ENCODE measurements at regions not wholly inside any gene's neighbourhood (a gene's known extent, or its start where the extent isn't known, plus 50 kb on each side); places are given as distances from the start of the nearest gene placed in this dataset.

GRCh38 chrX:10098270-10098713 is 58.5 kb upstream of the CLCN4 start:
- TF ChIP-seq, protein P1, sequence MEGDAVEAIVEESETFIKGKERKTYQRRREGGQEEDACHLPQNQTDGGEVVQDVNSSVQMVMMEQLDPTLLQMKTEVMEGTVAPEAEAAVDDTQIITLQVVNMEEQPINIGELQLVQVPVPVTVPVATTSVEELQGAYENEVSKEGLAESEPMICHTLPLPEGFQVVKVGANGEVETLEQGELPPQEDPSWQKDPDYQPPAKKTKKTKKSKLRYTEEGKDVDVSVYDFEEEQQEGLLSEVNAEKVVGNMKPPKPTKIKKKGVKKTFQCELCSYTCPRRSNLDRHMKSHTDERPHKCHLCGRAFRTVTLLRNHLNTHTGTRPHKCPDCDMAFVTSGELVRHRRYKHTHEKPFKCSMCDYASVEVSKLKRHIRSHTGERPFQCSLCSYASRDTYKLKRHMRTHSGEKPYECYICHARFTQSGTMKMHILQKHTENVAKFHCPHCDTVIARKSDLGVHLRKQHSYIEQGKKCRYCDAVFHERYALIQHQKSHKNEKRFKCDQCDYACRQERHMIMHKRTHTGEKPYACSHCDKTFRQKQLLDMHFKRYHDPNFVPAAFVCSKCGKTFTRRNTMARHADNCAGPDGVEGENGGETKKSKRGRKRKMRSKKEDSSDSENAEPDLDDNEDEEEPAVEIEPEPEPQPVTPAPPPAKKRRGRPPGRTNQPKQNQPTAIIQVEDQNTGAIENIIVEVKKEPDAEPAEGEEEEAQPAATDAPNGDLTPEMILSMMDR (conservative IDR thresholded peaks at IDR 0.05), result no peak
- TF ChIP-seq EZH2 (IDR thresholded peaks at IDR 0.05; ENCODE audit: low read depth), result no peak

Data from PC-9 (cell line).